Loucy (cell line): ENCODE measurements at regions not wholly inside any gene's neighbourhood (a gene's known extent, or its start where the extent isn't known, plus 50 kb on each side); places are given as distances from the start of the nearest gene placed in this dataset.

Experiments
- CTCF ChIP-seq: fragments of 200-600 bp; sonication (generic); conservative IDR thresholded peaks from 2 replicates; pipeline ENCODE4 v1.5.1; 2014; ENCODE audit warnings: mild to moderate bottlenecking, antibody characterized with exemption, low read length
- EZH2phosphoT487 ChIP-seq: fragments of 200-600 bp; IDR thresholded peaks from 2 replicates; pipeline ENCODE4 v1.6.1; 2018; ENCODE audit warnings: antibody characterized with exemption, mild to moderate bottlenecking, moderate library complexity, borderline replicate concordance

- TF ChIP-seq CTCF (no peak), EZH2phosphoT487 (no peak)
Observed at GRCh38 chr5:168075387-168075786, 216.1 kb upstream of the WWC1 start.
